GM04504 (cell line): ENCODE measurements at regions not wholly inside any gene's neighbourhood (a gene's known extent, or its start where the extent isn't known, plus 50 kb on each side); places are given as distances from the start of the nearest gene placed in this dataset.
"Not testable (repeated sequence)": the region's sequence is repeated elsewhere in the genome, so short reads cannot be mapped to it uniquely, and the experiment has no call there.

Experiments
- DNase-seq: peaks from one replicate; pipeline ENCODE4 v3.0.0-alpha.2; 2012; ENCODE audit warnings: low read depth

- no peak for DNase-seq
Measured at GRCh38 chr3:51588724-51589123, 50.2 kb downstream of the RAD54L2 start.

- DNase-seq, result peak; percentile 31
Measured at GRCh38 chr3:51591231-51591630, 52.7 kb downstream of the RAD54L2 start.

GRCh38 chr3:51593697-51594096 lies 55.2 kb downstream of the RAD54L2 start:
- no peak for DNase-seq

GRCh38 chr3:51599638-51600037 lies 61.1 kb downstream of the RAD54L2 start:
- DNase-seq, result not testable (repeated sequence)

GRCh38 chr3:51604212-51604611 lies 65.7 kb downstream of the RAD54L2 start:
- no peak for DNase-seq

- no peak for DNase-seq
Measured at GRCh38 chr3:51605938-51606337, 65.1 kb upstream of the TEX264 start.

GRCh38 chr3:51606871-51607270 lies 64.2 kb upstream of the TEX264 start:
- DNase-seq, result not testable (repeated sequence)

- not testable (repeated sequence) for DNase-seq
Measured at GRCh38 chr3:51607591-51608325, 63.3 kb upstream of the TEX264 start.

- no peak for DNase-seq
Measured at GRCh38 chr3:51610708-51611107, 60.3 kb upstream of the TEX264 start.

- no peak for DNase-seq
Measured at GRCh38 chr3:51617597-51617996, 53.5 kb upstream of the TEX264 start.

- DNase-seq, result peak; percentile 24
Measured at GRCh38 chr3:51618038-51618437, 53.0 kb upstream of the TEX264 start.

- DNase-seq, result no peak
Measured at GRCh38 chr3:51618496-51618895, 52.6 kb upstream of the TEX264 start.

GRCh38 chr3:51619983-51620382 lies 51.1 kb upstream of the TEX264 start:
- DNase-seq, result no peak

- DNase-seq, result peak; percentile 21
Measured at GRCh38 chr3:51620543-51620942, 50.5 kb upstream of the TEX264 start.

- no peak for DNase-seq
Measured at GRCh38 chr3:51621091-51621892, 49.8 kb upstream of the TEX264 start.
